COLO668 (cell line): ENCODE measurements at regions not wholly inside any gene's neighbourhood (a gene's known extent, or its start where the extent isn't known, plus 50 kb on each side); places are given as distances from the start of the nearest gene placed in this dataset.
A peak's percentile ranks its signal among the peaks of the same experiment; 100 is the strongest.
"Not testable (repeated sequence)": the region's sequence is repeated elsewhere in the genome, so short reads cannot be mapped to it uniquely, and the experiment has no call there.

Experiments
- DNase-seq: peaks from one replicate; lab custom pipeline; 2025; ENCODE audit not compliant: unreplicated experiment; lab: John Stamatoyannopoulos, UW

- DNase-seq = no peak
These were observed 63.9 kb downstream of the NFKBIZ start for GRCh38 chr3:101913168-101913567.

- not testable (repeated sequence) for DNase-seq
These were observed 68.4 kb downstream of the NFKBIZ start for GRCh38 chr3:101917761-101918160.

- not testable (repeated sequence) for DNase-seq
These were observed 72.9 kb downstream of the NFKBIZ start for GRCh38 chr3:101922151-101922725.

- DNase-seq = not testable (repeated sequence)
These were observed 75.3 kb downstream of the NFKBIZ start for GRCh38 chr3:101924621-101925020.

- DNase-seq = peak; percentile 2
These were observed 75.8 kb downstream of the NFKBIZ start for GRCh38 chr3:101925124-101925523.

GRCh38 chr3:101925564-101925963 is 76.2 kb downstream of the NFKBIZ start:
- DNase-seq = no peak

- no peak for DNase-seq
These were observed 77.3 kb downstream of the NFKBIZ start for GRCh38 chr3:101926594-101927105.

GRCh38 chr3:101928890-101929289 is 79.6 kb downstream of the NFKBIZ start:
- no peak for DNase-seq

GRCh38 chr3:101931081-101931480 is 81.8 kb downstream of the NFKBIZ start:
- no peak for DNase-seq

- DNase-seq = no peak
These were observed 83.2 kb downstream of the NFKBIZ start for GRCh38 chr3:101932326-101933068.

- no peak for DNase-seq
These were observed 87.4 kb downstream of the NFKBIZ start for GRCh38 chr3:101936419-101937356.

- no peak for DNase-seq
These were observed 89.0 kb downstream of the NFKBIZ start for GRCh38 chr3:101938262-101938847.

- DNase-seq = no peak
These were observed 90.2 kb downstream of the NFKBIZ start for GRCh38 chr3:101939361-101940049.

GRCh38 chr3:101940521-101941317 is 91.4 kb downstream of the NFKBIZ start:
- DNase-seq = peak; percentile 32

- DNase-seq = no peak
These were observed 92.2 kb downstream of the NFKBIZ start for GRCh38 chr3:101941318-101942040.

GRCh38 chr3:101942356-101942755 is 93.0 kb downstream of the NFKBIZ start:
- no peak for DNase-seq

- no peak for DNase-seq
These were observed 93.7 kb downstream of the NFKBIZ start for GRCh38 chr3:101943029-101943428.

- no peak for DNase-seq
These were observed 95.0 kb downstream of the NFKBIZ start for GRCh38 chr3:101944308-101944707.

GRCh38 chr3:101945980-101946379 is 96.7 kb downstream of the NFKBIZ start:
- DNase-seq = no peak
